IPS-15b (cell line): ENCODE measurements at regions not wholly inside any gene's neighbourhood (a gene's known extent, or its start where the extent isn't known, plus 50 kb on each side); places are given as distances from the start of the nearest gene placed in this dataset.

Source experiments
- H3K27me3 ChIP-seq: one replicate; pipeline ENCODE4 v1.6.1; 2013; ENCODE audit warnings: low read length; ENCODE audit not compliant: control insufficient read depth, insufficient read depth
- H3K36me3 ChIP-seq: one replicate; pipeline ENCODE4 v1.6.1; 2013; ENCODE audit warnings: low read length; ENCODE audit not compliant: control insufficient read depth, insufficient read depth
- H3K4me1 ChIP-seq: one replicate; pipeline ENCODE4 v1.6.1; 2013; ENCODE audit warnings: mild to moderate bottlenecking, low read length; ENCODE audit not compliant: control insufficient read depth, insufficient read depth
- H3K4me3 ChIP-seq: one replicate; pipeline ENCODE4 v1.5.1; 2013; ENCODE audit warnings: low read depth, low read length
- H3K9ac ChIP-seq: one replicate; pipeline ENCODE4 v1.6.1; 2013; ENCODE audit warnings: low read depth, mild to moderate bottlenecking, low read length
- H3K9me3 ChIP-seq: one replicate; pipeline ENCODE4 v1.6.1; 2013; ENCODE audit warnings: mild to moderate bottlenecking, low read length; ENCODE audit not compliant: control insufficient read depth, insufficient read depth

DNA sequence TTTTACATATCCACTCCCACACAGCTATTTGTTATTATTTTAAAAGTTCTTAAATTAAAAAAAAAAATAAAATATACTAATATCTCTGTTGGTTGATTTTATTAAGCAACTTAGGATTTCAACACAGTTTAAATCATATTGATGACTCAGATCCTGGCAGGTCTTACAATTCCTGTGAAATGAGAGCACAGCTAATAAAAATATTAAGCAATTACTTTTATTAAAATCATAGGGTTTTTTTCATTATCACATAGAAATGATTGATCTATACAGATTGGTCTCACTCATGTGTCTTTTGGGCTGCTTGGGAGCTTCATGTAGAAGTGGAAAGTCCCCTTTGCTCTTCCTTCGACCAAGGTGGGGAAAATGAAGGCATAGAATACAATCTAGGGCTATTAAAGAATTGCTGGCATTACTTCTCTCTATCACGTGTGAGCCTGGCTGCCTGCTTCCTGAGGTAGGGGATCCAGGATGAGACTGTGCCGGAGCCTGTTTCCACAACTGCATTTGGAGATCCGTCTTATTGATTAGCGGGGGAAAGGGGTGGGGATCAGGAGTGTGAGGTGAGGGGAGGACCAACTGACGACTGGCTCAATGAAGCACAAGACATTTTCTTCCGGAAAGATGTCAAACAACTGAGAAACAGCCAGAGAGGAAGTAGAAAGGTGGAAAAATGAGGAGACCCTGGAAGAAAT is 858.0 kb downstream of the USP25 start:
- Histone ChIP-seq H3K27me3 (no peaks in the 10 kb centered on the region), H3K9me3 (no peaks in the 10 kb centered on the region), H3K9ac (no peak overlapping the region), H3K4me1 (peaks cover 10% of the 10 kb centered on the region), H3K36me3 (no peaks in the 10 kb centered on the region), H3K4me3 (peak overlapping the region; percentile 64)

DNA sequence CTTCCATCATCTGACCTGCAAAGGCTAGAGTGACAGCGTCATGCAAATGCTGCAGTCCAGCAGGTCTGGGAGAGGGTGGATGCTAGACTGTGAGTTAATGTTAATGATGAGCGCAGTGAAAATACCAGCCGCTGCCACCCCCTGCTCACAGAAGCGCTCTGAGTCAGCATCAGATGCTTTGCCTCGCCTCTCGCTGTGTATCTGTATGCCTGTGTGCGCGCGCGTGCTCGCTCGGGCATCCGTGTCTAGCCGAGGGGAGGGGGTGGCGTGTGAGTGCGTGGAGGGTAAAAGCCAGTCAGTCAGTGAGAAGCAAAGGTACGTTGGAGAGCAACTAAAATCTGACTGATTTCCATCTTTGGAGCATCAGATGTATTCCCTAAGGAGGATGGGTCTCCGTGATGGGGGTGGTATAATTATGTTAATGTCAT is 858.7 kb downstream of the USP25 start:
- H3K4me3 ChIP-seq: peak overlapping the region; percentile 64

DNA sequence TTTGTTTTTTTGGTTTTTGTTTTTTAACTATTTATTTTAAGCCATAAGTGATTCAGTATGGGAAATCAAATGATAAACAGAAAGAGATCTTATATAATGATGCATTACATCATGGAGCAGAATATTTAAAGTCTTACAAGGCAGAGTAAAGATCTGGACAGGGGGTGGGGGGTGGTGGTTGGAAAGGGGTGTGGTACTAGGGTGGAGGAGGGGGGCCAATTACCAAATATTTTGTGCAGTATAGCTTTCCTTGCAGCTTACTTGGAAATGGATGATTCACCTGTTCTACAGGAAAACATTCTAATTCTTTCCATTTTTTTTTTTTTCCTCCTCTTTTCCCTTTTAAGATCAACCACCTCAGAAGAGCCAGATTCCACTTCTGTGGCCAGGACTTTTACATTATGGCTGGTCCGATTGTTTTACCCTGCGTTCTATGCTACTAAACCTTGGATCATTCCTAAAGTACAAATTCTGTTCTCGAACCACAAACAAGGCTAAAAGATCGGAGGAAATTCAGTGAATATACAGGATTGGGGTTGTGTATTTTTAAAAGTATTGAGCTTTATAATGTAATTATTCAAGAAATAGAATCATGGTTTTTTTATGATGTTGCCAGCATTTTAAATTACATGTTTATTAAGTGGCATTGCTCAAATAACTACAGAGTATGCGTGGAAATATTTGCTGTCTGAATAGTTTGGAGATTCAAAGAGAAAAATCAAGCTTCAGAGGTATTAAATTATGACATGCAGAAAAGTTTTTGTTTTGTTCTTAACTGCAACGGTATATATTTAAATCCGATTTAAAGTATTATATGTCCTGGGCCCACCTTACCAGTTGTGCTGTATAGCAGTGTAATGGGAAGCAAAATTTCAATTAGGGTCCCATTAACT is 859.5 kb downstream of the USP25 start:
- no peaks in the 10 kb centered on the region for H3K9me3 ChIP-seq
- H3K4me3 ChIP-seq: peak overlapping the region; percentile 64
- no peaks in the 10 kb centered on the region for H3K27me3 ChIP-seq
- no peak overlapping the region for H3K9ac ChIP-seq
- H3K4me1 ChIP-seq: peaks cover 10% of the 10 kb centered on the region
- H3K36me3 ChIP-seq: no peaks in the 10 kb centered on the region

More for the DNA sequence above, 858.7 kb downstream of the USP25 start:
- Histone ChIP-seq H3K9ac (no peak overlapping the region), H3K9me3 (no peaks in the 10 kb centered on the region), H3K4me1 (peaks cover 10% of the 10 kb centered on the region), H3K36me3 (no peaks in the 10 kb centered on the region), H3K27me3 (no peaks in the 10 kb centered on the region)

DNA sequence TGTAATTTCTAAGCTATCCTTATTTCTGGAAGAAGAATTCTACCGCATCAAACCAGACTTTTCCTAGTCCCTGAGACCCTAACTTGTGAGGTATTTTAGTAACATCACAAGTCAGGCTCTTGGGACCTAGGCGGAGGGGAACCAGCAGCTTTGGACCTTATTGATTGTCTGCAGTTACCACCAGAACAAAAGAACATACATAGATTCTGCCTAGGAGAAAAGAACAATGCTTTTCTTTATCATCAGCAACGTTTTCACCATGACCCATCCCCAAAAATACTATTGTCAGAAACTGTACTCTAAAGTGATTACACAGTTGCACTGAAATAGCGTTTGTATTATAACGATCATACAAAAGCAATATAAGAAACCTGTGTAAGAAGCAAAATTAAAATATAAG is 860.4 kb downstream of the USP25 start:
- Histone ChIP-seq H3K4me1 (peaks cover 10% of the 10 kb centered on the region), H3K9me3 (no peaks in the 10 kb centered on the region), H3K9ac (no peak overlapping the region), H3K27me3 (no peaks in the 10 kb centered on the region), H3K4me3 (no peak overlapping the region), H3K36me3 (no peaks in the 10 kb centered on the region)

DNA sequence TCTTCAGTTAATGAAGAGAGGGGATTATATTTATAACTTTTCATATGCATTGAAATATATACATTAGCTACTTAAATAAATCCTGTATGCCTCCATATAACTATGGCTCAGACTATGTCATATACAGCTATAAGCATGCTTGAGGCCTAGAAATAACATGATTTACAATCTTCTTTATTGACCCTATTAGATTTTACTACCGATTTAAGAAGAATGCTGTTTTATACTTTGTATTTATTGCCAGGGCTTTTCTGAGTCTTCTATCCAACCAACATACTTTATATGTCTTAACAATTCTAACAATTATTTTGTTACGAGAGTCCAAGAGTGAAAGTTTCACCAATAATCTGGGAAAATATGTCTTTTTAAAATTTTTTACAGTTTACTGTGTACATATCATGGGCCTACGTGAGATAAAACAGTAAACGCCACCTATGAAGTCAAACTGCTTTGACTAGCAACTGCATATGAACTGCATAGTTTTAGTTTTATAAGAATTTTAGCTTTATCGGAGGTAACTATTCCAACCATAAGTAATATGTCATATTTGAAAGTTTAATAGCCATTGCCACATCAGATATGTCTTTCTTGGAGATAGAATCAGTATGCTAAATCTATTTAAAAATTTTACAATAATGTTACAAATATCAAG is 861.0 kb downstream of the USP25 start:
- no peaks in the 10 kb centered on the region for H3K36me3 ChIP-seq
- no peaks in the 10 kb centered on the region for H3K9me3 ChIP-seq
- H3K9ac ChIP-seq: no peak overlapping the region
- H3K4me1 ChIP-seq: peaks cover 10% of the 10 kb centered on the region
- H3K4me3 ChIP-seq: no peak overlapping the region
- no peaks in the 10 kb centered on the region for H3K27me3 ChIP-seq

DNA sequence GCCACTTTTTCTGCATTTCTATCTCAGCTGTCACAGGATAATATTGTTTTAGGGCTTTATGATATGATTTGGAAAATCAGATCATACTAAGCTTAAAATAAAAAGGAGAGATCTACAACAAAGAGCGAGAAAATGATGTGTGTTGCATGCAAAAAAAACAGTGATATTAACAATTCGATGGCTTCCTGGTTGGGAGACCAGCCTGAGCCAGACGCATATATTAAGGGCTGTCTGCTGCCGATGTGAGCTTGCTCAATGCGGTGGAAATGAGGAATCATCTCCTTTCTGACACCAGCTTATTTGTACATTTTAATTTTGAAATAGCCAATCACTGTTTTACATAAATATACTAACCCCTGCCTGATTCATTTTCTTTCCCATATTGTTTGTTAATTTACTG is 862.6 kb downstream of the USP25 start:
- H3K4me1 ChIP-seq: peaks cover 5% of the 10 kb centered on the region
- no peaks in the 10 kb centered on the region for H3K27me3 ChIP-seq
- H3K9me3 ChIP-seq: no peaks in the 10 kb centered on the region

DNA sequence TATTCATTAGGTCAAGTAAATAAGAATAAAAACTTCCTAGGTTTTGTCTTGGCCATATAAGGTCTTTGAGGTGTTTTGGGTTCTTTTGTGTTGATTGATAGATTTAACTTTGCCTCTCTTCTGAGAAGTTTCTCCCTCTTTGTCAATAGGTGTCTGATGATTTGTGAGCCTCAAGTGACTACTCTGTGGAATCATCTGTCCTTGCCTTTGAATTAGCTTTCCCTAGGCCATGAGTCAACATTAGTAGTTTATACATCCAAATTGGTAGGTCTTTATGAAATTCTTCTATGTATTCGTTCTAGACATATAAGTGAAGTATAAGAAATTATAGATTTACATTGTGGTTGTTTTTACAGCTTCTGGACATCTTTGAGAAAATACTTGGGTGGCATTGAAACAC is 864.4 kb downstream of the USP25 start:
- no peak overlapping the region for H3K9ac ChIP-seq
- no peaks in the 10 kb centered on the region for H3K9me3 ChIP-seq
- H3K4me3 ChIP-seq: no peak overlapping the region
- no peaks in the 10 kb centered on the region for H3K4me1 ChIP-seq
- H3K27me3 ChIP-seq: no peaks in the 10 kb centered on the region
- H3K36me3 ChIP-seq: no peaks in the 10 kb centered on the region

More for the DNA sequence above, 862.6 kb downstream of the USP25 start:
- Histone ChIP-seq H3K4me3 (no peak overlapping the region), H3K9ac (no peak overlapping the region), H3K36me3 (no peaks in the 10 kb centered on the region)

DNA sequence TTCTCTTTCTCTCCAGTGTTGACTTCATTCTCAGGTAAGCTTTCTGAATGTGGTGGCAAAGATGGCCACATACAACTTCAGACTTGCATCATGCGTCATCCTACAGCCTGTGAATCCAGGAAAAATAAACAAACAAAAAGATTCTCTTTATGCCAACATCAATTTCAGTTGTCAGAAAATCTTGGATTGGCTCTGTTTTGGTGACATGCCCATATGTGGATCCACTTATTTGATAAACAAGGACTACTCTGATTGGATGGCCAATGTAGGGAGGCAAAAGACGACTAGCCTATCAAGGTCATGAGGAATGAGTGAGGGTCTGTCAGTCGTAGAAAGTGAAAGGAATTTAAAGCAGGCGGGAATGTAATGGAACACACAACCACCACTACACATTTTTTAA is 866.6 kb downstream of the USP25 start:
- Histone ChIP-seq H3K9ac (no peak overlapping the region), H3K9me3 (no peaks in the 10 kb centered on the region), H3K4me1 (no peaks in the 10 kb centered on the region), H3K36me3 (no peaks in the 10 kb centered on the region), H3K4me3 (no peak overlapping the region), H3K27me3 (no peaks in the 10 kb centered on the region)

DNA sequence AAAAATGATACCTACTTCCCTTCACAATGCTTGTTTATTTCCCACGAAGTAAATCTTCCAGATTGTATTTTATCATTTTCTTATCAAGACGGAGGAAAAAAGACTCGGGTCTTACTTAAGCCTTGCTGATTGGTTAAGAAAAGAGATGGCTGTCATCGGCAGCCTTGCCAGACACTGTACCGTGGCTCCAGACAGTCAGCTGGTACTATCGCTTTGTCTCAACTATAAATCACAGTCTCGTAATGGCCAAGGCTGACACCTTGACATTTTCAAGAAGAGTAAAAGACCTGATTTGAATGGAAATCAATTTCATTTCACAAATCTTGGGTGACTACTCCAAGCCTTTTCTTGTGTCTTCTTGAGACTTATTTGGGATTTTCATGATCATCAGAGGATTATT is 868.0 kb downstream of the USP25 start:
- no peaks in the 10 kb centered on the region for H3K4me1 ChIP-seq
- H3K9me3 ChIP-seq: no peaks in the 10 kb centered on the region
- H3K9ac ChIP-seq: no peak overlapping the region
- no peak overlapping the region for H3K4me3 ChIP-seq
- H3K27me3 ChIP-seq: no peaks in the 10 kb centered on the region
- no peaks in the 10 kb centered on the region for H3K36me3 ChIP-seq

DNA sequence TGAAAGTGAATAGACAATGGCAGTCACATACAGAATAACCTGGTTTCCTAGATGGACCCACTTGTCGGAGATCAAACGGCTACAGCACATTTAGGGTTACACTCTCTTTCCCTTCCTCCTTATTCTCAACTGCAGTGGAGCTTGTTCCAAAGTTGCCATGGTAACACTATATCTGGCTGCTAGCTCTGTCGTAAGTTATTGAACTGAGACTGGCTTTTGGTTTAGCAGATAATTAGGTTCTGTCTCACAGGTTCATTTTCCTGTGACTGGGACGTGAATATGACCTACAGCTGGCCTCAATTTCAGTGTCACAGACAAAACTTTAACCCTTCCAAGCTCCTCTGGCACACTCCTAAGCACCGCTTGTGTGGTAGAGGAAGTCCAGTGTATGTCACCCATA is 875.8 kb downstream of the USP25 start:
- H3K36me3 ChIP-seq: no peaks in the 10 kb centered on the region
- no peaks in the 10 kb centered on the region for H3K27me3 ChIP-seq
- no peaks in the 10 kb centered on the region for H3K9me3 ChIP-seq
- no peak overlapping the region for H3K9ac ChIP-seq
- no peak overlapping the region for H3K4me3 ChIP-seq
- H3K4me1 ChIP-seq: peaks cover 2% of the 10 kb centered on the region

DNA sequence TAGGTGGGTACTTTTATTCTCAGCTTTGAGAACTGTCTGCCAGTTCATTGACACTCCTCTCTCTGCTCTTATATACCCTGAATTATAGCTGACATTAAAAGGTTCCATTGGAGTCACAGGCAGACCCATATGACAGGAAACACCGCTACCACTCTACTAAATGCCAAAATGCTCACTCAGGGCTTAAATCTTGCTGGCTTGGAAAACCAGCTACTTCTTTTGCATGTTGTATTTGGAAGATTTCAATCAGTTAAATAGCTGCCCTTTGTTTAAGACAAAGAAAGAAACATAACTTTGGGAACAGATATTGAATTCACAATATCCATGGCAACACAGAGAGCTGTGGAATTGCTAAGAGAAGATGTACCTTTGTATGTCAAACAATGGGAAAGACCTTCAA is 876.5 kb downstream of the USP25 start:
- H3K4me1 ChIP-seq: peaks cover 2% of the 10 kb centered on the region
- H3K9me3 ChIP-seq: no peaks in the 10 kb centered on the region
- H3K4me3 ChIP-seq: no peak overlapping the region
- H3K27me3 ChIP-seq: no peaks in the 10 kb centered on the region
- H3K9ac ChIP-seq: no peak overlapping the region
- H3K36me3 ChIP-seq: no peaks in the 10 kb centered on the region
